ENCODE measurements at regions not wholly inside any gene's neighbourhood (a gene's known extent, or its start where the extent isn't known, plus 50 kb on each side); places are given as distances from the start of the nearest gene placed in this dataset.
"Not testable (repeated sequence)": the region's sequence is repeated elsewhere in the genome, so short reads cannot be mapped to it uniquely, and the experiment has no call there.

DNA sequence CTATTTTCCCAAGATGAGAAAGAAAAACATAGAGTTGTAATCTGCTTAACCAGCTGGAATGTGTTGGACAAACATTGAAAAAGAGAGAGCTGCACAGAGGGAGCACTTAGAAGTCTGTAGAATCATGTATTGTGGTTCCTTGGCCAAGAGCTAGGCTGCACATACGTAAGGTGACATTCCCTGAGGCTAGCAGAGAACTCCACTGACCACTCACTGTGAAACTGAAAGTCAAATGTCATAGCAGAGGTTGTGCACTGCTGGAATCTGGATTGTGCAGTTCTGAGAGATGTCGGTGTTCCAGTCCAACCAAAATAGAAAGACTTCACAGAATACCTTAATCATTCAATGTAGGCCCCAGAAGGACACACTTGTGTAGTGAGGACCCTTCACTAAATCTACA, 772.8 kb upstream of the RAG2 start:
- no peak for DNase-seq

DNA sequence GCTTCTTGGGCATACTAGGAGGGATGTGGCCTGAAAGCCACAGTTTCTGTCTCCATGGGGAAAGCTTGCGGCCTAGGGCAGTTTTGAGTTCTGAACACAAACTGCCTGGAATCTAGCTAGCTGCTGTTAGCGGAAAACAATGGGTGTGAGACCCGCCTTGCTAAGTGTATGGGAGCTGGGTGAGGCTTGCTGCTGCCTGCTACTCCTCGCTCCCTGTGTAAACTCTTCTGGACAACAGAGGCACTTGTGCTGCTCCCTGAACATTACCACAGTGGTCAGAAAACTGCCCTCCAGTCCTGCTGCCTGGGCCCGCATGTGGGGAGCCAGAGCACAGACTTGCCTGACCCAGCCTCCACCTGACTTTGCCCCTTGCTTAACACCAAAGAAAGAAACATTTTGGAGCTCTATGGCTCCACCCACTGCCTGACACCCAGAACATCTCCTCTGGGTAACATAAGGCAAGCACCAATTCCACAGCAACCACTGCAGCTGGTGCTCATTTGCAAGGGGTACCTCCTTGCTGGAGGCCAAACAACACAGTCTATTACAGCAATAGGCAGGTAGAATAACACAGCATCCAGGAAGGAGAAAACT, 766.3 kb upstream of the RAG2 start:
- peak; percentile 0 for DNase-seq

DNA sequence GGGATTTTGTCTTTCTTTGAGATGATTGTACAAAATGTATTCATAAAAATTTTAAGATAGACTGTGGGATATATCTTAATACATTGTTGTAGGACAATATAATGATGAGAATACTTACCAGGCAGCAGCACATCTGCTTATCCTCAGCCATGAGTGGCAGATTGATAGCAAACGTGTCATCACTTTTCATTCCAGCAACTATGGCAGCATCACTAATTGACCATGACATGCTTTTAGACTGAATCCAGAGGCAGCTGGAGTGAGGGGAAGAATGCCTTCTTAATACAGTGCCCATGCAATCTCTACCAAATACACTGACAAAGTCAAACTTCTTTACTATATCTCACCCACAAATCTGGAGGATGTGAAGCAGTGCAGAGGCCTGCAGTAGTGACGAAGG, 755.2 kb upstream of the RAG2 start:
- DNase-seq: no peak

DNA sequence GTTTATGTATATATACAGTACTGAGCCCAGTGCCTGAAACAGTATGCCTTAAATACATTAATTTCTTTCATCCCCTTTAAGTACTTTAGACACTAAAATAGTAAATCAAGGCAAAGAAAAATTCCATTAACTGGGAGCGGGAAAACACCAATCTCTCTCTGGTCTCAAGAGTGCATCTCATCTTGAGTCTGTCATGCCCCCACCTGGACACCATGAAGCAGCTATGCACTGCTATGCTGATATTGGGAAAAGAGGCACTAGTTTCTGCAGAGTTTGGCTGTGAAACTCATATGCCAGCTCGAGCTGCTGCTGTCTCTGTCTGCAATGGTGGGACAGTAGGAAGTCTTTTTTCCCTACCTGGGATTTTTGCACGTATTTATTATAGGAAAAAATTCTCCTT, 754.4 kb upstream of the RAG2 start:
- DNase-seq: peak; percentile 44

DNA sequence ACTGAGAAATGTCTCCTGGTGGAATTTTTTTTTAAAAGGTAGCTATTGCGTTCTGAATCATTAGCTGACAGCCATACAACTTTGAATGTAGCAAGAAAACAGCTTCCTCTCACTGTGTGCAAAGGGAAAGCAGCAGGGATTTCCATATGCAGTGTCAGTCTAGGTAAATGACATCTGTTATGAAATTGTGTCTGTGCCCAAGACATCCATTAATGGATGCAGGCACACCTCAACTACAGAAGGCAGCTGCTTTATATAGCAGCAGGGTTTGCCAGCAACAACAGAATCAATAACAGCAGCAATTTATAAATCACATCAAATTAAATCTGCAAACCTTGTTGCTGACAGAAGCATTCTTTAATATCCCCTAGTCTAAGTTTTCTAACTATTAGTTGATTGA, 745.3 kb upstream of the RAG2 start:
- DNase-seq: peak; percentile 1

DNA sequence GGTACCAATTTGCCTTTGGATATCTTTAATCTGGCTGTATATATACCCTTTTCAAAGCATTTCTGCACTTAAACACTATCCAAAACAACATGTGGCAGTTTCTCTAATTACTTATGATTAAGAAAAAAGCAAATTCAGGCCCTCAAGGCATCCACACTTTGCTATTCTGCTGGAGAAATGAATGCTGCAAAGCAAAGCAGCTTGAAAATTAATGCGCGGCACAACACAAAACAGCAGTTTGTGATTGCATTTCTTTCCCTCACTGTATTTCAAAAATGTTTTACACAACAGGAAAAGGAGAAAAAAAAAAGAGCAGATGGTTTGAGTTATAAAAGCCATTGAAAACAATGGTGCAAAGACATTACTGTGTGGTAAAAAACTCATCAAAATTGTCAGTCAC, 738.4 kb upstream of the RAG2 start:
- DNase-seq: no peak

DNA sequence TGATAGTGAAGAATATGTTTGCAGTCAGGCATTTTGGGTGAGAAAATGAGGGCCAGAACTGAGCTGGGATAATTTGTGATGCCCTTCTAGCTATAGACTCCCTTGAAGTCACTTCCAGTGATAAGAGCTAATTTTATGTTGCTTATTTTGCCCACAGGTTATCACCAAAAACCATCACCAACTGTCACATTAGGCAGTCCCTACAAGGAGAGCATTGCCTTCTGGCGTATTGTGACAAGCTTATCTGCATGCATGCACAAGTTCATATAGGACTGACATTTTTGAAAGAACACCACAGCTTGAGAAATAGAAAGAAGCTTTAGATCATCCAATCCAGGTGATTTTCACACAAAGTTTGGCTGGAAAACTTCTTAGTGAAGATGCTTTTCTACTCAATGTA, 735.3 kb upstream of the RAG2 start:
- DNase-seq: no peak

DNA sequence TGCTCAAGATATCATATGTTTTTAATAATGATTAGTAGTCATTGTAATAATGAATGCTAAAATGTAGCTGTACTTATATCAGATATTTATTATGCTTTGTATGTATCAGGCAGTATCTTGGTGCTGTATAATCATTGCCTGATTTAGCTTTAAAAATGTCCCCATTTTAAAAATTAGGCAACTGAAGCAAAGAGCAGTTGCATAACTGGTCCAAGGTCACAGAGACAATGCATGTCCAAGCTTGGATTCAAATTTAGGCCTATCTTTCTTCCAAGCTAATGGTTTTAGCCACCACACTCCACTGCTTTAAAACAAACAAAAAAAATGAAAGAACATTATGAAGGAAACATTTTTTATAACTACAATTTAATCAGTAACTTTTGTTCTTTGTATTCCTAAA, 725.8 kb upstream of the RAG2 start:
- no peak for DNase-seq

DNA sequence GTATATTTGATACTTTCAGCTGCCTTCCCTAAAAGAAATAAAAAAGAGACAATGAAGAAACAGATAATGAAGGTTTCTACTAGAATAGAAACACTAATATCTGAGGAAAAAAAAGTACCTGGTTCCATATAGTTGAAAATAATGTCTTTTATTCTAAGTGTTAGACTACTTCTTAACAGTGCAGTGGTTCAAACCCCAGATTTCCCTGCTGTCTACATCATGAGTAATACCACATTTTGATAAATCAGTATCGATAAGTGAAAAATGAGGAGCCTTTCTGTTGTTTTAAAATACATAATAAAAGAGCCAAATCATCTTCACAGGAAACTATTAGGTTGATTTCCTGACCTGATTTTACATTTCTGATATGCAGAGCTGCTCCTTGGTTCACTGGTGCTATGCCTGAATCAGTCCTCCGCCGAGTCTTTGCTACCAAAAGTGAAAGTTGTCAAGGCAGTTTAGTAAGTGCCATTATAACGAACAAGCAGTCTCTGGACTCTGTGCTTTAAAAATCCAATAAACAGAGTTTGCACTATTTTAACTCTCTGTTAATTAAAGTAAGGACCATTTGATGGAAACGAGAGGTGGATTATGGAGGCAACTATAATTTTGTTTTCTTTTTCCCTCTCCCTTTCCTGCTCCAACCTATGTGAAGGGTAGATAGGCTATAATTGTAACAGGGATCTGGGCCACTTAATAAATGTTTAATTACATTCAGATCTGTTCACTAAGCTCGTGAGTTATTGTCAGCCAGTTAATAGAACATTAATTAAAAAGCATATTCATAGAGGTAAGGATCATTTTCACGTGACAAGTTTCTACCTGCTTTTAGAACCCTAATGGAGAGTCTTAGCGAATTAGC, 724.5 kb upstream of the RAG2 start:
- DNase-seq: no peak

DNA sequence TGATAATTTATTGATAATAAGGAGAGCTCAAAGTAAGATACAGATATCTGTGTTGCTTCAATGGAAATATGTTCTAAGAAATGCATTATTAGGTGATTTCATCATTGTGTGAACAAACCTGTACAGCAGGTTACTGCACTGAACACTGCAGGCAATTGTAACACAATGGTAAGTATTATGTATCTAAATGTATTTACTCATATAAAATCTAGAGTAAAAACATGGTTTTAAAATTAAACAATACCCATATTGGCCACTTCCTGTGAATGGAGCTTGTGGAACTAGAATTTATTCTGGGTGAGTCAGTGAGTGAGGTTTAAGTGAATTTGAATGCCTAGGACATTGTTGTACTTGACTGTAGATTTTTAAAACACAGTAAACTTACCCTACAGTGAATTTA, 722.9 kb upstream of the RAG2 start:
- DNase-seq: no peak

DNA sequence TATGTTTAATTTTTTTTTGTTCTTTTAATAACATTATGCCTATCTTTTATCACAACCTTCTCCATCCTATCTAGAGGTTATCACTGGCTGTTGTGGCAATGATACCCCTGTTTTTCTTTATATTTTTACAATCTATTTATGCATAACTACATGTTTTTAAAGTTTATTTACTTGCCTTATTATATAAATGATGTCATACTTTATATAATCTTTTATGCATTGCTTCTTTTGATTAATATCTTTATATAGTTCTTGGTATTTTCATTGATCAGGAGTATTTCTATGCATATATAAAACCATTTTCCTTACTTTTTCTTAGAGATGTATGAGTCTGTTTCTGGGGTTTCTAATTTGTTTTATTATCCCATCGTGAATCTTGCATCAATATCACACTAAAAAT, 719.8 kb upstream of the RAG2 start:
- no peak for DNase-seq

DNA sequence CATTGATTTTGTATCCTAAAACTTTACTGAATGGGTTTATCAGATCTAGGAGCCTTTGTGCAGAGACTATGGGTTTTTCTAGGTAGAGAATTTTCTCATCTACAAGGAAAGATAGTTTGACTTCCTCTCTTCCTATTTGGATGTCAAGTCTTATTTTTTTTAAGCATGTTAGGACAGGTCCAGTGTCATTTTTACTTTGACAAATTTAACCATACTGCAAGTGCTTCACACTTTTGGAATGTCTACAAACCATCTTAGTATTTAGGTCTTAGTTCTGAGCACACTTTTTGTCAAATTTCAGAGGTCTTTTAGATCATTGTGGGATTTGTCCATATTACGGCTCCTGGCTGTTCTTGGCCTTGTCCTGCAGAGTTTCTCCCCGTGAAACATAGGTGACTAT, 715.2 kb upstream of the RAG2 start:
- DNase-seq: no peak

DNA sequence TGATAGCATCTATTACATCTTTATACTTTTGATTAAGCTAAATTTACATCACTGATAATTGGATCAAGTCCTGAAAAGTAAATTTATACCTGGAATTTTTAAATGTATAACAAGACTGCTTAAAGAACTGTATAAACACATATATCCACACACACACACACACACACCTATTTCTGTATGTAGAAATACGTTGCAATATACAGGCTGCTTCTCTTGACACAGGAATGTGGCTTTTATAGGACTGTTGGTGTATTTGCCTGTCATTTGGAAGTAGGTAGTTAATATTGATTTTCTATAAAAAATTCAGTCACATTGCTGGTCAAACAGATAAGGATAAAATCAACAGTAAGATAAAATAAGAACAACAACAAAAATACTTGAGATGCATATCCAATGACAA, 708.5 kb upstream of the RAG2 start:
- no peak for DNase-seq

DNA sequence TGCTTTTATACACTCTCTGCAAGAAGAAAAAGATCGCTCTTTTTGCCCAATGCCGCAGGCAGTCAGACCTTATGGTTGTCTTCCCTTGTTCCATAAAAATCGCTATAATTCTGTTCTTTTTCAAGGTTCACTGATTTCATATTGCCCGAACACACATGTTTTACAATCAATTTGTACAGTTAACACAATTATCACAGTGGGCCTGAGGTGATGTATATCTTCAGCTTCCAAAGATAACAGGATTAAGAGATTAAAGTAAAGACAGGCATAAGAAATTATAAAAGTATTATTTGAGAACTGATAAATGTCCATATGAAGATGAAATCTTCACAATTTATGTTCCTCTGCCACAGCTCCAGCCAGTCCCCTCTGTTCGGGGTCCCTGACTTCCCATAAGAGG, 703.4 kb upstream of the RAG2 start:
- DNase-seq: not testable (repeated sequence)

DNA sequence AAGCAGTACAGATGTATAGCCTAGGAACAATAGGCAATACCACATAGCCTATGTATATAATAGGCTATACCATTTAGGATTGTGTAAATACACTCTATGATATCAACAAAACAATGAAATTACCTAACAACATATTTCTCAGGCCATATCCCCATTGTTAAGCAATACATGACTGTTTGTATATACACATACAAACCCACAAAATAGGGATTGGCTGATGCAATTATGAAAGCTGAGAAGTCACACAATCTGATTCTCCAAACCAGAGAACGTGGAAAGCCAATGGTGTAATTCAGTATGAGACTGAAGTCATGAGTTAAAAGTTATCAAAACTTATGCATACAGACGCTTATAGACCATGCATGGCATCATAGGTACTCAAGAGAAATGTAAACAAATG, 700.1 kb upstream of the RAG2 start:
- DNase-seq: no peak

DNA sequence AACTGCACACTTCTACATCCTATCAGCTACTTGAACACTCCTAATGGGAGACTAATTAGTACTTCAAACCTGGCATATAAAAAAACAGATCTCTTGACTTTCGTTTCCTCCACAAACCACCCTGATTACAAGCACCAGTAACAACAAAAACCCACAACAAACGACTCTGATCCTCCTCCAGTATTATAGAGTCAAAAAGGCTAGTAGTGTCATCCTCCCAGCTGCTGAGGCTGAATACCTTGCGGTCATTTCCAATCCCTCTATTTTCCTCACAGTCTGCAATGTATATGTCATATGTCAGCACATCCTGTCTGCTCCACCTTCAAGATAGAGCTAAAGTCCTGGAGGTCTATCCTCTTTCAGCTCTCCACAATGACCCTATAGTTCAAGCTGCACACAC, 688.9 kb upstream of the RAG2 start:
- DNase-seq: no peak

DNA sequence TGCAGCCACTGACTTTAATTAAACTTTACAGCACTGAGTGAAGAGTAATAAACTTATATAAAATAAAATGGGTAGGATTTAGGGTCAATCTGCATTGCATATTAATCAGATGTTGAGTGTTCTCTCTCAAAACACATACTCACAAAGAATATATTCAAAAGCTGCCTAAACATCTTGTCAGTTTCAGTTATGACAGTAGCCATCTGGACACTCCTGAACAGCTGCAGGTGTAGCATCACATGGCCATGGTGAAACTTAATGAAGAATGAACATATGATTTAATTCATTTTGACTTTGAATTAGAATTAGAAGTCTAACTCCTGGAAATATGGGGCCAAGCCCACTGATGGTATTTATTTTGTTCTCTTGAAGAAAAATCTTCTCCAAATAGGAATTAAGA, 684.3 kb upstream of the RAG2 start:
- DNase-seq: peak; percentile 50

DNA sequence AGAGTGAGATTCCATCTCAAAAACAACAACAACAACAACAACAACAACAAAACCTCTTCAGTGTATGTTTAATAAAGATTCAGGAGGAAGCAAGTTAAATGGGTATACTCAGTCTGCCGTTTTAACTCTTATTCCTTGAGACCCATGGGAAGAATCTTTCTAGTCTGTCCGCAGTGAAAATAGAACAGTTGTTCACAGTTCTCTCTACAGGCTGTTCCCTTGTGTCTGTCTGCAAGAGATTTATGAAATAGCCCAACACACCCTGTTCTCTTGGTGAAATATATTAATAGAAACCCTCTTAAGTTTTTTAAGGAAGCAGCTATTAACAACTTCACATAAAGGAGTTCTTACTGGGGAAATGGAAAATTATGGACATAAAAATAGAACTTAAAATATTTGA, 682.2 kb upstream of the RAG2 start:
- DNase-seq: no peak

DNA sequence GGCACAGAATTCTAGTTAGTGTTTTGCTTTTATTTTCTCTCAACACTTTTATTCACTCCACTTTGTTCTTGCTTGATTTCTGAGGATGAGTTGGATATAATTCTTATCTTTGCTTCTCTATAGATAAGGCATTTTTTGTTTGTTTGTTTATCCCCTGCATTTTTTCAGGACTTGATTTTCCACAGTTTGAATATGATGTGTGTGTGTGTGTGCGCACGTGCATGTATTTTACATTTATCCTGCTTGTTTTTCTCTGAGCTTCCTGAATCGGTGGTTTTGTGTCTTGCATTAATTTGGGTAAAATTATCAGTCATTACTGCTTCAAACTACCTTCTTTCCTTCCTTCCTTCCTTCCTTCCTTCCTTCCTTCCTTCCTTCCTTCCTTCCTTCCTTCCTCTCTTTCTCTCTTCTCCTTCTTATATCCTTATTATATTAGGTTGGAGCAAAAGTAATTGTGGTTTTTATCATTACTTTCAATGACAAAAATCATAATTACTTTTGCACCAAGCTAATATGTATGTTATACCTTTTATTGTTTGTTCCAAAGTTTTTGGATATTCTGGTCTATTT, 679.9 kb upstream of the RAG2 start:
- no peak for DNase-seq

DNA sequence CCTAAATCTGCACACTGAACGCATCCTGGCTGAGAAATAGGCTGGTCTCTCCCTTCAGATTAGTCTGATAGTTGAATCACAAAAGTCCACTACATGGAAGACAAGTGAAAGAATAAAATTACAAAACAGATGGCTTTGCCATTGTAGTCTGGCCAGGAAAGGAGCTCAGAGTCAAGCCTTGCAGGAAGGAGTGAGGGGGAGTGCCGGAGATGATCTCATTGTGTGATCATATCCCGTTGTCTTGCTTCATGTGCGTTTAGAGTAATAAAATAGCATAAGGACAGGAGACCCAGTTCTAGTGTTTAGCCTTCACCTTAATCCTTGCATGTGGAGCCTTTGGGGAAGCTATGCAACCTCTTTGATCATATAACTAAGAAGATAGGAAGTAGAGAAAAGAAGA, 666.7 kb upstream of the RAG2 start:
- peak; percentile 37 for DNase-seq

DNA sequence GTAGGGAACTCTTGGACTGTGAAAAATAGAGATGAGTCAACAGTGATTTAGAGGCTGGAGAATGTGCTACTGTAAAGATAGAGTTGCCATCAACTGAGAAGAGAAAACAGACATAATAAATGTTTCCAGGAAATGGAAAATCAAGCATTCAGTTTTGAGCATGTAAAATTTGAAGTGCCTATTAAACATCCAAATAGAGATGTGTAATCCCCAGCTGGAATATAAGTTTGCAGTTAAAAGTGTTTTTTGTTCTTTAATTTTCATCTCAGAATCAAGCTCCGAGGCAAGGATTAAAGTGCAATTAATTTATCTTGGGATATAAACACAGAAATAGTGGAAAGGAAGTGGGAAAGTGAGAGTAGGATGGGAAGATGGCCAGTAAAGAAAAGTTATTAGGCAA, 666.0 kb upstream of the RAG2 start:
- no peak for DNase-seq

DNA sequence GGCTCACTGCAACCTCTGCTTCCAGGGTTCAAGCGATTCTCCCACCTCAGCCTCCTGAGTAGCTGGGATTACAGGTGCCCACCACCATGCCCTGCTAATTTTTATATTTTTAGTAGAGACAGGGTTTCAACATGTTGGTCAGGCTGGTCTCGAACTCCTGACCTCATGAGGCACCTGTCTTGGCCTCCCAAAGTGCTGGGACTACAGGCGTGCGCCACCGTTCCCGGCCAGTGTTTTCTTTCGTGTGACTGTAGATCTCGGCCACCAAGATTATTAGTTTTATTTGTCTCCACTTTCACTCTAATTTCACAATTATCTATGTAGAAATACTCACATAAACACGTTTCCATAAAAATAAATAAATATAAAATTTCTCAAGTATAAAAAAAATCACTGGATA, 665.4 kb upstream of the RAG2 start:
- not testable (repeated sequence) for DNase-seq

DNA sequence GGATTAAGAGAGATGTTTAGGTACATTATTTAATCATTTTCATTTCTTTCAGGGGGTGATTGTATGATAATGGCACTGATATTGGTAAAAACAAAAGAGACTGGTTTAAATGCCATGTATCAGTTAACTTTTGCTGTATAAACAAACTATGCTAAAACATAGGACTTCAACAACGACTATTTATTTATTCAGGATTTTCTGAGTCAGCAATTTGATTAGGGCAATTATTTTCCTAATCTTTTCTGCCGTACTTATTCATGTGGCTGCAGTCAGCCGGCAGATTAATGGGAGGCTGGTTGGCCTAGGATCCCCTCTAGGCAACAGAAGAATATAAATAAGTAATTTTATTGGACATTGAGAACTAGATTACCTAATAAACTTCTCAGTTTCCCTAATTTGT, 661.7 kb upstream of the RAG2 start:
- peak; percentile 63 for DNase-seq

DNA sequence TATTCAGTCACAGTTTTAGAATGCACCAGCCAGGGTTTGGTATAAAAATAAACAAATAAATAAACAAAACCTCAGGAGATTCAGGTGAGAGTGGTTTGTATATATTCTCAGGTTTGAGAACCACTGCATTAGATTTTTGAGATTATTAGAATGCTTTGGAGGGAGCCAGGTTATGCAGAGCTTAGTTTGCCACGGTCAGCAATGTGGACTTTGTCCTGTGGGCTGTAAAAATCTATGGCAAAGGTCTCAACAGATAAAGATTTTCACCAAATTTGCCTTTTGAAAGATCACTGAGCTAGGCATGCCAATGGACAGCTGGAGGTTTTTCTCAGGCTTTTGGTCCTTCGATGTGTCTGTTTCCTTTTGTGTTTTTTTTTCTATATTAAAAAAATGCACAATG, 650.1 kb upstream of the RAG2 start:
- DNase-seq: no peak

DNA sequence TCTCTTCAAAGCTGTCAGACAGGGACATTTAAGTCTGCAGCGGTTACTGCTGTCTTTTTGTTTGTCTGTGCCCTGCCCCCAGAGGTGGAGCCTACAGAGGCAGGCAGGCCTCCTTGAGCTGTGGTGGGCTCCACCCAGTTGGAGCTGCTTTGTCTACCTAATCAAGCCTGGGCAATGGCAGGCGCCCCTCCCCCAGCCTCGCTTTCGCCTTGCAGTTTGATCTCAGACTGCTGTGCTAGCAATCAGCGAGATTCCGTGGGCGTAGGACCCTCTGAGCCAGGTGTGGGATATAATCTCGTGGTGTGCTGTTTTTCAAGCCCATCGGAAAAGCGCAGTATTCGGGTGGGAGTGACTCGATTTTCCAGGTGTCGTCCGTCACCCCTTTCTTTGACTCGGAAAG, 648.1 kb upstream of the RAG2 start:
- not testable (repeated sequence) for DNase-seq

All from NCI-H82 (cell line).